Tibial artery (tissue), 4 donors: ENCODE measurements at regions not wholly inside any gene's neighbourhood (a gene's known extent, or its start where the extent isn't known, plus 50 kb on each side); places are given as distances from the start of the nearest gene placed in this dataset.

Experiments used
- DNase-seq, 2 donors: peaks; one replicate each; pipeline ENCODE4 v3.0.0-alpha.2; 2019
- H3K27ac ChIP-seq, 2 donors: fragments of 200-600 bp; sonication (generic) in 1 of 2; 1 replicate in 1 of 2; 2 replicates in 1 of 2; pipeline ENCODE4 v1.5.1; 2018 to 2019; ENCODE audit warnings: mild to moderate bottlenecking in 1 of 2
- H3K27me3 ChIP-seq, 2 donors: fragments of 200-600 bp; sonication (generic) in 1 of 2; one replicate each; pipeline versions ENCODE4 v1.5.1 to v1.6.0; 2016 to 2019
- H3K36me3 ChIP-seq, 3 donors: fragments of 200-600 bp; sonication (generic) in 2 of 3; one replicate each; pipeline ENCODE4 v1.5.1; 2016 to 2019; ENCODE audit warnings: mild to moderate bottlenecking in 2 of 3
- H3K4me1 ChIP-seq, 4 donors: fragments of 200-600 bp; sonication (generic) in 2 of 4; 1 replicate in 3 of 4; 2 replicates in 1 of 4; pipeline ENCODE4 v1.5.1; 2016 to 2019
- H3K4me3 ChIP-seq, 2 donors: fragments of 200-600 bp; sonication (generic) in 1 of 2; 1 replicate in 1 of 2; 2 replicates in 1 of 2; pipeline ENCODE4 v1.5.1; 2018 to 2019; ENCODE audit warnings: mild to moderate bottlenecking in 2 of 2
- H3K9me3 ChIP-seq, 3 donors: fragments of 200-600 bp; sonication (generic) in 1 of 3; one replicate each; pipeline ENCODE4 v1.5.1; 2016 to 2019
- intact Hi-C: fragments of 100-400 bp; cut with DNase I; formaldehyde crosslinking; loops from one replicate; pipeline ENCODE4 v1.15.0; 2023; ENCODE audit warnings: low total_unique reads
- TF ChIP-seq, protein P1 (sequence below), 2 experiments: fragments of 200-600 bp in 1 of 2; fragments of 450-650 bp in 1 of 2; IDR thresholded peaks; one replicate each; pipeline ENCODE4 v1.5.1; 2017 to 2019; ENCODE audit warnings: antibody characterized with exemption in 2 of 2, mild to moderate bottlenecking in 1 of 2, moderate library complexity in 1 of 2

DNA sequence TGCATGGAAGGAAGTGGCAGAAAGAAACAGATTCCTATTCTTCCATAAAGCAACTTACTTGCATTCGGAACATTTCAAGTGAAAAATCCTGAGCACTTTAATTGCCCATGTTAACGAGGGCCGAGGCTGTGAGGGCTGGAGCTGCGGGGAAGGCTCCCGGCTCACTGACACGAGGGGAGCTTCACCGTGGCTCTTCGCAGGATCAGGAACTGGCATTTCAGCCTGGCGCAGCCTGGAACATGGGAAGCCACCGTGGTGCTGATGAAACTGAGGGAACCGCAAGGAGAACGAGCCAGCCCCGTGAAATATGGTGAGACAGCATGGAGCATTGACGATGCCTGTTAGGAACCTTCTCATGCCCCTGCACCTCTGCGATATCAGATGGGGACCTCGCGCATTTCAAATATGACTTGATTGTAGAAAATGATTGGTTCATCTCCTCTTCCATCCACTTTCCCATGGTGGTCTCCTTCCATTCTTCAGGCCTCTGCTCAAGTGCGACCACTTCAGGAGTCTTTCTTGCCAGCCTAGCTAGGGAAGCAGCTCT, 236.9 kb downstream of the TBXT start:
- Histone ChIP-seq H3K27me3 (no peaks in the 10 kb centered on the region), H3K9me3 (no peaks in the 10 kb centered on the region), H3K36me3 (no peaks in the 10 kb centered on the region), H3K4me1 (no peaks in the 10 kb centered on the region), H3K27ac (no peak overlapping the region), H3K4me3 (no peak overlapping the region)
- intact Hi-C loops = no loop called here
- DNase-seq = no peak
- TF ChIP-seq, protein P1, sequence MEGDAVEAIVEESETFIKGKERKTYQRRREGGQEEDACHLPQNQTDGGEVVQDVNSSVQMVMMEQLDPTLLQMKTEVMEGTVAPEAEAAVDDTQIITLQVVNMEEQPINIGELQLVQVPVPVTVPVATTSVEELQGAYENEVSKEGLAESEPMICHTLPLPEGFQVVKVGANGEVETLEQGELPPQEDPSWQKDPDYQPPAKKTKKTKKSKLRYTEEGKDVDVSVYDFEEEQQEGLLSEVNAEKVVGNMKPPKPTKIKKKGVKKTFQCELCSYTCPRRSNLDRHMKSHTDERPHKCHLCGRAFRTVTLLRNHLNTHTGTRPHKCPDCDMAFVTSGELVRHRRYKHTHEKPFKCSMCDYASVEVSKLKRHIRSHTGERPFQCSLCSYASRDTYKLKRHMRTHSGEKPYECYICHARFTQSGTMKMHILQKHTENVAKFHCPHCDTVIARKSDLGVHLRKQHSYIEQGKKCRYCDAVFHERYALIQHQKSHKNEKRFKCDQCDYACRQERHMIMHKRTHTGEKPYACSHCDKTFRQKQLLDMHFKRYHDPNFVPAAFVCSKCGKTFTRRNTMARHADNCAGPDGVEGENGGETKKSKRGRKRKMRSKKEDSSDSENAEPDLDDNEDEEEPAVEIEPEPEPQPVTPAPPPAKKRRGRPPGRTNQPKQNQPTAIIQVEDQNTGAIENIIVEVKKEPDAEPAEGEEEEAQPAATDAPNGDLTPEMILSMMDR (IDR thresholded peaks at IDR 0.05) = no peak

DNA sequence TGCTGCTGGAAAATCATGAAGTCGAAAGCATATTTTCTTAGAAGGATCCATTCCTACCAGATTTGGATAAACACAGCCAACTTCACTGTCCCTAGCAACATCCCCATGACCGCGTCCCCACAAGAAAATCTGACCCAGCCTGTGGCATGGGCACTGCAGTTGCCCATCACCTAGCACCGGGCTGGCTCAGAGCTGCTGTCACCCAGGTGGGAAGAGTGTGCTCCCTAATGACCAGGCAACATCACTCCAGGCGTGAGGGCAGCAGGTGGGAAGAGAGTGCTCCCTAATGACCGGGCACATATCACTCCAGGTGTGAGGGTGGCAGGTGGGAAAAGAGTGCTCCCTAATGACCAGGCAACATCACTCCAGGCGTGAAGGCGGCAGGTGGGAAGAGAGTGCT, 238.0 kb downstream of the TBXT start:
- H3K36me3 ChIP-seq = no peaks in the 10 kb centered on the region
- TF ChIP-seq, protein P1 (IDR thresholded peaks at IDR 0.05) = no peak
- H3K27ac ChIP-seq = no peak overlapping the region
- intact Hi-C loops = no loop called here
- no peaks in the 10 kb centered on the region for H3K9me3 ChIP-seq
- no peak for DNase-seq
- H3K4me1 ChIP-seq = no peaks in the 10 kb centered on the region
- H3K4me3 ChIP-seq = no peak overlapping the region
- no peaks in the 10 kb centered on the region for H3K27me3 ChIP-seq

DNA sequence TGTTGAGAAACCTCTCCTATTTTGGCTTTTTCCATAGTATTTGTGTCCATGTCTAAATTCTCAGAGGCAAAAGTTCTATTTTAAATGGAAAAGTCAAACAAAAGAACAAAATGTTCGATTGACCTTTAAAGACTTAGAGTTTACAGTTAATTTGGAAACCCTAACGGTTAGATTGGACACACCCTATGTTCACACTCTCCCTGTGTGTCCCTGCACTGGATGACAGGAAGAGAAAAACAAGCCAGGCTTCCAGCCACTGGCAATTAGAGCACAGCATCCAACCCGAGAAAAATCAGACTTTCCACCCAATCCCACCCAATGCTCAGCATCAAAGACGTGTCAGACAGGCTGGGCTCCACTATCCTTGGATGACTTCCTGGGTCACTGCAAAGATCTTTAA, 241.3 kb downstream of the TBXT start:
- Histone ChIP-seq H3K36me3 (no peaks in the 10 kb centered on the region), H3K9me3 (no peaks in the 10 kb centered on the region), H3K27me3 (no peaks in the 10 kb centered on the region), H3K4me1 (no peaks in the 10 kb centered on the region), H3K27ac (no peak overlapping the region), H3K4me3 (no peak overlapping the region)
- intact Hi-C loops = no loop called here
- no peak for DNase-seq
- TF ChIP-seq, protein P1 (IDR thresholded peaks at IDR 0.05) = no peak

- intact Hi-C loops = no loop called here
Measured at GRCh38 chr6:165925474-165926156, 242.0 kb downstream of the TBXT start.

GRCh38 chr6:165922309-165922794, 245.3 kb downstream of the TBXT start:
- Histone ChIP-seq H3K27ac (no peak overlapping the region), H3K36me3 (no peaks in the 10 kb centered on the region), H3K9me3 (no peaks in the 10 kb centered on the region), H3K27me3 (no peaks in the 10 kb centered on the region), H3K4me3 (no peak overlapping the region), H3K4me1 (no peaks in the 10 kb centered on the region)
- no peak for DNase-seq
- intact Hi-C loops = no loop called here
- TF ChIP-seq, protein P1 (IDR thresholded peaks at IDR 0.05) = no peak

More at GRCh38 chr6:165925474-165926156, 242.0 kb downstream of the TBXT start:
- no peaks in the 10 kb centered on the region for H3K27me3 ChIP-seq
- TF ChIP-seq, protein P1 (IDR thresholded peaks at IDR 0.05) = no peak
- no peak overlapping the region for H3K27ac ChIP-seq
- no peaks in the 10 kb centered on the region for H3K9me3 ChIP-seq
- no peaks in the 10 kb centered on the region for H3K4me1 ChIP-seq
- H3K36me3 ChIP-seq = no peaks in the 10 kb centered on the region
- DNase-seq = no peak
- no peak overlapping the region for H3K4me3 ChIP-seq
